ENCODE measurements at regions not wholly inside any gene's neighbourhood (a gene's known extent, or its start where the extent isn't known, plus 50 kb on each side); places are given as distances from the start of the nearest gene placed in this dataset.

DNA sequence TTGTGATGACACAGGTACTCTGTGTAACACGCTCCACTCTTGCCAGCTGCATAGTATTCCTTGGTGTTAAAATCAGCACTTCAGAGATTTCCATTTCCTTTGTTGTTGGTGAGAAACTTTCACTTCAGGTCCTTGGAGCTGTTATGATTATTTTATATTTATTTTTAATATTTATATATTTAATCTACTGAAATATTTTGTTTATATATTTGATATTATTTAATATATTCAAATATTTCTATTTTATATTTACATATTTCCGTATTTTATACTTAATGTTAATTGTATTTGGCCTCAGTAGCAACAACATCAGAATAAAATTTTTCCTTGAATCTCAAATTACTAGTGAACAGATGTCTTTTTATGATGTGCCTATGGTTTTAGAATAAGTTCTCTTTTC, 225.3 kb downstream of the MAGEB17 start:
- no peak for TF ChIP-seq SIN3A (IDR thresholded peaks at IDR 0.05; ENCODE audit: borderline replicate concordance, insufficient read depth, low read depth, low read length)
- TF ChIP-seq TCF7L2 (IDR thresholded peaks at IDR 0.05; ENCODE audit: low read depth, low read length): no peak
- TF ChIP-seq, protein P1, sequence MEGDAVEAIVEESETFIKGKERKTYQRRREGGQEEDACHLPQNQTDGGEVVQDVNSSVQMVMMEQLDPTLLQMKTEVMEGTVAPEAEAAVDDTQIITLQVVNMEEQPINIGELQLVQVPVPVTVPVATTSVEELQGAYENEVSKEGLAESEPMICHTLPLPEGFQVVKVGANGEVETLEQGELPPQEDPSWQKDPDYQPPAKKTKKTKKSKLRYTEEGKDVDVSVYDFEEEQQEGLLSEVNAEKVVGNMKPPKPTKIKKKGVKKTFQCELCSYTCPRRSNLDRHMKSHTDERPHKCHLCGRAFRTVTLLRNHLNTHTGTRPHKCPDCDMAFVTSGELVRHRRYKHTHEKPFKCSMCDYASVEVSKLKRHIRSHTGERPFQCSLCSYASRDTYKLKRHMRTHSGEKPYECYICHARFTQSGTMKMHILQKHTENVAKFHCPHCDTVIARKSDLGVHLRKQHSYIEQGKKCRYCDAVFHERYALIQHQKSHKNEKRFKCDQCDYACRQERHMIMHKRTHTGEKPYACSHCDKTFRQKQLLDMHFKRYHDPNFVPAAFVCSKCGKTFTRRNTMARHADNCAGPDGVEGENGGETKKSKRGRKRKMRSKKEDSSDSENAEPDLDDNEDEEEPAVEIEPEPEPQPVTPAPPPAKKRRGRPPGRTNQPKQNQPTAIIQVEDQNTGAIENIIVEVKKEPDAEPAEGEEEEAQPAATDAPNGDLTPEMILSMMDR (IDR thresholded peaks at IDR 0.05): no peak
- TF ChIP-seq, protein P2, sequence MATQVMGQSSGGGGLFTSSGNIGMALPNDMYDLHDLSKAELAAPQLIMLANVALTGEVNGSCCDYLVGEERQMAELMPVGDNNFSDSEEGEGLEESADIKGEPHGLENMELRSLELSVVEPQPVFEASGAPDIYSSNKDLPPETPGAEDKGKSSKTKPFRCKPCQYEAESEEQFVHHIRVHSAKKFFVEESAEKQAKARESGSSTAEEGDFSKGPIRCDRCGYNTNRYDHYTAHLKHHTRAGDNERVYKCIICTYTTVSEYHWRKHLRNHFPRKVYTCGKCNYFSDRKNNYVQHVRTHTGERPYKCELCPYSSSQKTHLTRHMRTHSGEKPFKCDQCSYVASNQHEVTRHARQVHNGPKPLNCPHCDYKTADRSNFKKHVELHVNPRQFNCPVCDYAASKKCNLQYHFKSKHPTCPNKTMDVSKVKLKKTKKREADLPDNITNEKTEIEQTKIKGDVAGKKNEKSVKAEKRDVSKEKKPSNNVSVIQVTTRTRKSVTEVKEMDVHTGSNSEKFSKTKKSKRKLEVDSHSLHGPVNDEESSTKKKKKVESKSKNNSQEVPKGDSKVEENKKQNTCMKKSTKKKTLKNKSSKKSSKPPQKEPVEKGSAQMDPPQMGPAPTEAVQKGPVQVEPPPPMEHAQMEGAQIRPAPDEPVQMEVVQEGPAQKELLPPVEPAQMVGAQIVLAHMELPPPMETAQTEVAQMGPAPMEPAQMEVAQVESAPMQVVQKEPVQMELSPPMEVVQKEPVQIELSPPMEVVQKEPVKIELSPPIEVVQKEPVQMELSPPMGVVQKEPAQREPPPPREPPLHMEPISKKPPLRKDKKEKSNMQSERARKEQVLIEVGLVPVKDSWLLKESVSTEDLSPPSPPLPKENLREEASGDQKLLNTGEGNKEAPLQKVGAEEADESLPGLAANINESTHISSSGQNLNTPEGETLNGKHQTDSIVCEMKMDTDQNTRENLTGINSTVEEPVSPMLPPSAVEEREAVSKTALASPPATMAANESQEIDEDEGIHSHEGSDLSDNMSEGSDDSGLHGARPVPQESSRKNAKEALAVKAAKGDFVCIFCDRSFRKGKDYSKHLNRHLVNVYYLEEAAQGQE (IDR thresholded peaks at IDR 0.05; ENCODE audit: insufficient read depth in 1 of 2, low read depth in 2 of 2, low read length in 1 of 2): no peak
- no peak for TF ChIP-seq POLR2AphosphoS5 (IDR thresholded peaks at IDR 0.05; ENCODE audit: low read depth, low read length)
- no peaks in the 10 kb centered on the region for H3K27me3 ChIP-seq (ENCODE audit: control insufficient read depth, insufficient read depth, low read length)
- H3K4me1 ChIP-seq (ENCODE audit: control insufficient read depth, insufficient read depth, low read length): no peaks in the 10 kb centered on the region
- H3K27ac ChIP-seq (ENCODE audit: low read length): no peak overlapping the region
- no peaks in the 10 kb centered on the region for H3K9me3 ChIP-seq (ENCODE audit: control insufficient read depth, insufficient read depth, low read depth, low read length)
- ATAC-seq (no peak), DNase-seq (ENCODE audit: low read depth, low spot score) (no peak)
- H3K4me3 ChIP-seq (ENCODE audit: low read depth in 2 of 2, low read length in 2 of 2): no peak overlapping the region
- POLR2A ChIA-PET: no interaction called here
- H3K36me3 ChIP-seq (ENCODE audit: control insufficient read depth, insufficient read depth, low read length): no peaks in the 10 kb centered on the region
- in situ Hi-C loops (cut with HindIII; ENCODE audit: low pct_unique_long_range_greater_than_20kb, low sequenced_read_pairs): no loop called here
- CTCF ChIA-PET: no interaction called here
- intact Hi-C loops (cut with micrococcal nuclease; ENCODE audit: unreplicated experiment): no loop called here
- no TSS peak for BruUV-seq (replicated peaks)

DNA sequence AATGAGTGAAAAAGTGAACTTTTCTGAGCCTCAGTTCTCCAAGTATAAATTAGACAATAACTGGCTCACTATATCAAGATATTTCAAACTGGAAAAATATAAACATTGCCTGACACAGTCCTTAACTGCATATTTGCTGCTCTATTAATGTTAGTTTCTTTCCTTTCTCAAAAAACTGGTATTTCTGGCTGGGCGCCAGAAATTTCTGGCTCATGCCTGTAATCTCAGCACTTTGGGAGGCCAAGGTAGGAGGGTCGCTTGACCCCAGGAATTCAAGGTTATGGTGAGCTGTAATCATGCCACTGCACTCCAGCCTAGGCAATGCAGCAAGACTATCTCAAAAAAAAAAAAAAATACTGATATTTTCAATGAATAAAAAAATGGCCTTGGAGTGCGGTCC, 227.0 kb downstream of the MAGEB17 start:
- TF ChIP-seq, protein P2 (IDR thresholded peaks at IDR 0.05; ENCODE audit: insufficient read depth in 1 of 2, low read depth in 2 of 2, low read length in 1 of 2): no peak
- TF ChIP-seq, protein P1 (IDR thresholded peaks at IDR 0.05): no peak
- no peak for TF ChIP-seq POLR2AphosphoS5 (IDR thresholded peaks at IDR 0.05; ENCODE audit: low read depth, low read length)
- TF ChIP-seq TCF7L2 (IDR thresholded peaks at IDR 0.05; ENCODE audit: low read depth, low read length): no peak
- TF ChIP-seq SIN3A (IDR thresholded peaks at IDR 0.05; ENCODE audit: borderline replicate concordance, insufficient read depth, low read depth, low read length): no peak
- H3K36me3 ChIP-seq (ENCODE audit: control insufficient read depth, insufficient read depth, low read length): no peaks in the 10 kb centered on the region
- no peaks in the 10 kb centered on the region for H3K9me3 ChIP-seq (ENCODE audit: control insufficient read depth, insufficient read depth, low read depth, low read length)
- ChIA-PET CTCF (no interaction called here), POLR2A (no interaction called here)
- in situ Hi-C loops (cut with HindIII; ENCODE audit: low pct_unique_long_range_greater_than_20kb, low sequenced_read_pairs) (no loop called here), intact Hi-C loops (cut with micrococcal nuclease; ENCODE audit: unreplicated experiment) (no loop called here)
- no peak overlapping the region for H3K4me3 ChIP-seq (ENCODE audit: low read depth in 2 of 2, low read length in 2 of 2)
- no peak for DNase-seq (ENCODE audit: low read depth, low spot score)
- BruUV-seq (replicated peaks): no TSS peak
- H3K27ac ChIP-seq (ENCODE audit: low read length): no peak overlapping the region
- no peaks in the 10 kb centered on the region for H3K4me1 ChIP-seq (ENCODE audit: control insufficient read depth, insufficient read depth, low read length)
- ATAC-seq: no peak
- H3K27me3 ChIP-seq (ENCODE audit: control insufficient read depth, insufficient read depth, low read length): no peaks in the 10 kb centered on the region
